GM12874 (cell line): ENCODE measurements at regions not wholly inside any gene's neighbourhood (a gene's known extent, or its start where the extent isn't known, plus 50 kb on each side); places are given as distances from the start of the nearest gene placed in this dataset.

Experiments
- TF ChIP-seq, protein P1 (sequence below): IDR thresholded peaks from 2 replicates; pipeline ENCODE4 v1.5.1; 2011; ENCODE audit warnings: low read depth, mild to moderate bottlenecking, control low read depth, low read length, moderate library complexity; ENCODE audit not compliant: insufficient read depth

GRCh38 chr3:56879436-56880215 lies 77.9 kb upstream of the ARHGEF3 start:
- TF ChIP-seq, protein P1, sequence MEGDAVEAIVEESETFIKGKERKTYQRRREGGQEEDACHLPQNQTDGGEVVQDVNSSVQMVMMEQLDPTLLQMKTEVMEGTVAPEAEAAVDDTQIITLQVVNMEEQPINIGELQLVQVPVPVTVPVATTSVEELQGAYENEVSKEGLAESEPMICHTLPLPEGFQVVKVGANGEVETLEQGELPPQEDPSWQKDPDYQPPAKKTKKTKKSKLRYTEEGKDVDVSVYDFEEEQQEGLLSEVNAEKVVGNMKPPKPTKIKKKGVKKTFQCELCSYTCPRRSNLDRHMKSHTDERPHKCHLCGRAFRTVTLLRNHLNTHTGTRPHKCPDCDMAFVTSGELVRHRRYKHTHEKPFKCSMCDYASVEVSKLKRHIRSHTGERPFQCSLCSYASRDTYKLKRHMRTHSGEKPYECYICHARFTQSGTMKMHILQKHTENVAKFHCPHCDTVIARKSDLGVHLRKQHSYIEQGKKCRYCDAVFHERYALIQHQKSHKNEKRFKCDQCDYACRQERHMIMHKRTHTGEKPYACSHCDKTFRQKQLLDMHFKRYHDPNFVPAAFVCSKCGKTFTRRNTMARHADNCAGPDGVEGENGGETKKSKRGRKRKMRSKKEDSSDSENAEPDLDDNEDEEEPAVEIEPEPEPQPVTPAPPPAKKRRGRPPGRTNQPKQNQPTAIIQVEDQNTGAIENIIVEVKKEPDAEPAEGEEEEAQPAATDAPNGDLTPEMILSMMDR, result no peak

- TF ChIP-seq, protein P1, result no peak
These were observed 76.3 kb upstream of the ARHGEF3 start for GRCh38 chr3:56878074-56878473.

GRCh38 chr3:56876916-56877315 lies 75.2 kb upstream of the ARHGEF3 start:
- TF ChIP-seq, protein P1, result no peak

GRCh38 chr3:56874269-56874668 lies 72.5 kb upstream of the ARHGEF3 start:
- TF ChIP-seq, protein P1, result no peak

GRCh38 chr3:56870436-56870835 lies 68.7 kb upstream of the ARHGEF3 start:
- TF ChIP-seq, protein P1, result no peak

DNA sequence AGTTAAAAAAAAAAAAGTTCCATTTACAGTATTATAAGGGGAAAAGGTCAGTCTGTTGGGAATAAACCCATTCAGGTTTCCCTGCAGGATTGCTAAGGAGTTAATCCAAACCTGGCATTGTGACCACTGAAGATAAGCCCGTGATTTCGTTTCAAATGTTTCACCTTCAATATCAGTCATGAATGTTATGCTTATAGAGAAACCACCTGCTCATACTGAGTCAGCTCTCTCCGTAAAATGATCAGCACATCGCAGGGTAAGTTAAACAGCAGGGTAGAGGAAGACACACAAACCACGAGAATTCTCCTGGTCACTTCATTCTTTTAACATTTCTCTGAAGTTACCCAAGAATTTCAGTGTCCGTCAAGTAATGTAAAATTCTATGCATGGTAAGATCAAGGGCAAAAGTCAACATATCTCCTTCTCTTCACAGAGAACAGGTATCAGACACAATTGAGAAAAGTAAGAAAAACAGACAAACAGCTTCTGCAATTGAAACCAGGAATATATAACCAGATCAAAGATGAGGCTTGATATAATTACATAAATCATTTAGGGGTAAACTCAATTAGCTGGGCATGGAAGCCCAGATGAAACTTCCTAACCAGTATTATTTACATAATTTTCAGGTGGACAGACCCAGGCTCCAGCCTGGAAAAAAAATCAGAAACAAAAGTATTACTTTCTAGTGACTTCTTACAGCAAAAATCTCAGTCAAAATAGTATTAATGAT lies 67.6 kb upstream of the ARHGEF3 start:
- TF ChIP-seq, protein P1, result no peak

GRCh38 chr3:56868706-56869105 lies 67.0 kb upstream of the ARHGEF3 start:
- TF ChIP-seq, protein P1, result no peak
